SU-DHL-6 (cell line): ENCODE measurements at regions not wholly inside any gene's neighbourhood (a gene's known extent, or its start where the extent isn't known, plus 50 kb on each side); places are given as distances from the start of the nearest gene placed in this dataset.

ENCODE experiments used
- CTCF ChIP-seq: fragments of 200-600 bp; sonication (generic); IDR thresholded peaks from one replicate; pipeline ENCODE4 v1.5.1; 2017; ENCODE audit warnings: antibody characterized with exemption, mild to moderate bottlenecking, low read length, moderate library complexity; ENCODE audit not compliant: insufficient read depth, poor library complexity, severe bottlenecking
- EZH2phosphoT487 ChIP-seq: fragments of 200-600 bp; sonication (generic), shearing (Covaris generic); conservative IDR thresholded peaks from 2 replicates; pipeline ENCODE4 v1.6.1; 2018; ENCODE audit warnings: mild to moderate bottlenecking, antibody characterized with exemption, low read length, moderate library complexity, mixed read lengths

GRCh38 chr13:76449716-76450115, 436.5 kb downstream of the KCTD12 start:
- TF ChIP-seq CTCF (no peak), EZH2phosphoT487 (no peak)
